Endothelial cell of umbilical vein (primary cell): ENCODE measurements at regions not wholly inside any gene's neighbourhood (a gene's known extent, or its start where the extent isn't known, plus 50 kb on each side); places are given as distances from the start of the nearest gene placed in this dataset.
A peak's percentile ranks its signal among the peaks of the same experiment; 100 is the strongest.

ENCODE experiments used
- BruUV-seq: library from RNA; stranded (reverse); fragments of 400-500 nt; replicated peaks from 2 replicates; lab custom pipeline; 2021; lab: Mats Ljungman, UMichigan
- CTCF ChIA-PET: fragments of 300-600, 350-600 bp; sonication (Branson Sonifier 250); formaldehyde crosslinking; loops from one replicate; lab custom pipeline; 2021; ENCODE audit warnings: antibody characterized with exemption, inconsistent platforms; lab: Charles Lee
- POLR2A ChIA-PET: fragments of 300-600, 350-600 bp; sonication (Branson Sonifier 250); formaldehyde crosslinking; loops from one replicate; lab custom pipeline; 2021; ENCODE audit warnings: antibody characterized with exemption, inconsistent platforms; lab: Charles Lee
- DNase-seq: peaks from one replicate; pipeline ENCODE4 v3.0.0-alpha.2; 2011; ENCODE audit warnings: low read depth, low spot score
- FAIRE-seq: peaks from 2 replicates; lab custom pipeline; 2011; peaks lifted over from hg19 to GRCh38; lab: Jason Lieb, UNC
- H2AFZ ChIP-seq: 2 replicates; pipeline ENCODE4 v1.6.0; 2012; ENCODE audit warnings: low read depth, low read length, control low read depth, inconsistent platforms
- H3K27ac ChIP-seq: 2 replicates; pipeline ENCODE4 v1.5.1; 2011; ENCODE audit warnings: low read depth, mild to moderate bottlenecking, control low read depth, low read length, moderate library complexity; ENCODE audit not compliant: insufficient read depth
- H3K27me3 ChIP-seq, 2 experiments: 2 replicates each; pipeline versions ENCODE4 v1.6.0 to v1.6.1; 2011; ENCODE audit warnings: low read length in 2 of 2, mixed read lengths in 1 of 2; ENCODE audit not compliant: control insufficient read depth in 2 of 2, insufficient read depth in 2 of 2
- H3K36me3 ChIP-seq, 2 experiments: 2 replicates in 1 of 2; 3 replicates in 1 of 2; pipeline ENCODE4 v1.5.1; 2011; ENCODE audit warnings: low read length in 2 of 2, mild to moderate bottlenecking in 1 of 2, moderate library complexity in 1 of 2; ENCODE audit not compliant: control insufficient read depth in 2 of 2, insufficient read depth in 2 of 2; ENCODE audit errors: extremely low read depth in 1 of 2
- H3K4me1 ChIP-seq: 3 replicates; pipeline ENCODE4 v1.5.1; 2011; ENCODE audit warnings: mild to moderate bottlenecking, low read length; ENCODE audit not compliant: control insufficient read depth, insufficient read depth; ENCODE audit errors: extremely low read depth
- H3K4me2 ChIP-seq: 2 replicates; pipeline ENCODE4 v1.6.1; 2011; ENCODE audit warnings: low read length, control low read depth, mixed read lengths; ENCODE audit not compliant: insufficient read depth
- H3K4me3 ChIP-seq, 3 experiments: fragments of 200-600 bp in 1 of 3; sonication (generic), shearing (Covaris generic) in 1 of 3; replicated peaks in 1 of 3; 2 replicates each; pipeline ENCODE4 v1.5.1; 2011 to 2016; ENCODE audit warnings: control low read depth in 3 of 3, low read length in 3 of 3, mild to moderate bottlenecking in 2 of 3, inconsistent platforms in 1 of 3, low read depth in 1 of 3, moderate library complexity in 1 of 3; ENCODE audit not compliant: insufficient read depth in 1 of 3
- H3K79me2 ChIP-seq: 2 replicates; pipeline ENCODE4 v1.6.0; 2012; ENCODE audit warnings: low read length, inconsistent platforms; ENCODE audit not compliant: control insufficient read depth, insufficient read depth
- H3K9ac ChIP-seq: replicated peaks from 2 replicates; pipeline ENCODE3; 2011; ENCODE audit warnings: low read length, control low read depth; ENCODE audit not compliant: insufficient read depth; ENCODE audit errors: extremely low read depth
- H3K9me1 ChIP-seq: replicated peaks from 3 replicates; pipeline ENCODE4 v1.6.0; 2011; ENCODE audit warnings: mild to moderate bottlenecking, low read length; ENCODE audit not compliant: control insufficient read depth, insufficient read depth; ENCODE audit errors: extremely low read depth
- H3K9me3 ChIP-seq: replicated peaks from 2 replicates; pipeline ENCODE4 v1.5.1; 2012; ENCODE audit warnings: low read length, inconsistent platforms; ENCODE audit not compliant: control insufficient read depth, insufficient read depth
- H4K20me1 ChIP-seq: replicated peaks from 2 replicates; pipeline ENCODE3; 2011; ENCODE audit warnings: mild to moderate bottlenecking, low read length; ENCODE audit not compliant: control insufficient read depth, insufficient read depth; ENCODE audit errors: extremely low read depth
- FOS ChIP-seq: IDR thresholded peaks from 2 replicates; pipeline ENCODE4 v1.6.1; 2011; ENCODE audit warnings: mild to moderate bottlenecking, low read length, moderate library complexity, borderline replicate concordance; ENCODE audit not compliant: insufficient read depth
- GATA2 ChIP-seq: IDR thresholded peaks from 2 replicates; pipeline ENCODE4 v1.7.0; 2011; ENCODE audit warnings: low read depth, mild to moderate bottlenecking, moderate library complexity, mixed read lengths, low read length; ENCODE audit not compliant: insufficient read length, insufficient read depth
- JUN ChIP-seq: IDR thresholded peaks from 2 replicates; pipeline ENCODE4 v1.6.1; 2011; ENCODE audit warnings: borderline replicate concordance, low read depth; ENCODE audit not compliant: insufficient read length, insufficient read depth
- MYC ChIP-seq: IDR thresholded peaks from one replicate; pipeline ENCODE4 v1.6.1; 2011; ENCODE audit warnings: mild to moderate bottlenecking, low read depth, low read length
- POLR2A ChIP-seq: IDR thresholded peaks from 2 replicates; pipeline ENCODE4 v1.6.1; 2012; ENCODE audit warnings: low read depth, mild to moderate bottlenecking, control low read depth, low read length
- POLR2AphosphoS5 ChIP-seq: IDR thresholded peaks from 2 replicates; pipeline ENCODE4 v1.6.1; 2012; ENCODE audit warnings: low read depth, mild to moderate bottlenecking, control low read depth, low read length, moderate library complexity; ENCODE audit not compliant: insufficient read depth
- dilution Hi-C: fragments of 300-500 bp; cut with MboI; formaldehyde crosslinking; loops from one replicate; pipeline ENCODE4 v1.15.0; 2019; ENCODE audit warnings: low sequenced_read_pairs; ENCODE audit not compliant: extremely low pct_ligation_motif_present
- intact Hi-C: fragments of 100-400 bp; cut with micrococcal nuclease; formaldehyde crosslinking; loops from one replicate; pipeline ENCODE4 v1.10.0; 2022
- TF ChIP-seq, protein P1 (sequence below): IDR thresholded peaks from 2 replicates; pipeline ENCODE4 v1.6.1; 2011; ENCODE audit not compliant: insufficient read depth, insufficient read length
- TF ChIP-seq, protein P2 (sequence below), 2 donors: IDR thresholded peaks; 1 replicate in 1 of 2; 2 replicates in 1 of 2; pipeline ENCODE4 v1.5.1; 2011; ENCODE audit warnings: low read length in 2 of 2, mild to moderate bottlenecking in 2 of 2, moderate library complexity in 2 of 2, control low read depth in 1 of 2, inconsistent platforms in 1 of 2, low read depth in 1 of 2; ENCODE audit not compliant: insufficient read depth in 1 of 2; ENCODE audit errors: extremely low read depth in 1 of 2

DNA sequence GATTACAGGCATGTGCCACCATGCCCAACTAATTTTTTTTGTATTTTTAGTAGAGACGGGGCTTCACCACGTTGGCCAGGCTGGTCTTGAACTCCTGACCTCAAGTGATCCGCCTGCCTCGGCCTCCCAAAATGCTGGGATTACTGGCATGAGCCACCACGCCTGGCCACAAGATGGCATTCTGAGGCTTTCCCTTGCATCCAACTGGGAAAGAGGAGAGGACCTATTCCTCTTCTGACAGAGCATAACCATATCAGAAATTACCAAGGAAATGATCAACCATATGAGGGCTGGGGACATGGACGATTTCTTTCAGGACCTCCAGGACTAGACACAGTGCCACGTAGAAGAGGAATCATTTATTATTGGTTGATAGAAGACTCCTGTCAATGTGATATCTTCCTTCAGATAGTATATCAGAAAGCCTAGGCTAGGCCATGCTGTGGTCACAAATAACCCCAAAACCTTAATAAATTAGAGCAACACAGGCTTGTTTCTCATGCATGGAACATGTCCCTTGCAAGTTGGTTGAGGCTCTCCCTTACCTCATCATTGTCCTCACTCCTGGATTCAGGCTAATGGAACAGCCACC is 372.3 kb upstream of the IL12A start:
- FAIRE-seq (no peak), DNase-seq (peak; percentile 60)
- Histone ChIP-seq H4K20me1 (no peaks in the 10 kb centered on the region), H3K9me1 (no peaks in the 10 kb centered on the region), H3K4me1 (peaks cover 18% of the 10 kb centered on the region), H3K4me3 (no peak overlapping the region), H3K79me2 (no peaks in the 10 kb centered on the region), H3K4me2 (no peak overlapping the region), H3K9me3 (no peaks in the 10 kb centered on the region), H3K36me3 (no peaks in the 10 kb centered on the region), H3K27ac (no peak overlapping the region), H2AFZ (no peak overlapping the region), H3K9ac (no peak overlapping the region), H3K27me3 (no peaks in the 10 kb centered on the region)
- ChIA-PET CTCF (interaction anchor here (0.7 to 3.0 kb wide), 5 partner anchors 9 to 390 kb away, joined by 3 to 40 read pairs (median 7); no protein-coding TSS in a partner anchor), POLR2A (no interaction called here)
- no TSS peak for BruUV-seq
- intact Hi-C loops (loop anchor here (1.0 to 10.0 kb wide), 6 partner anchors 116 to 390 kb away; no protein-coding TSS in a partner anchor), dilution Hi-C loops (no loop called here)
- TF ChIP-seq GATA2 (no peak), MYC (no peak), JUN (no peak), POLR2A (no peak), POLR2AphosphoS5 (no peak), FOS (no peak)
- TF ChIP-seq, protein P1, sequence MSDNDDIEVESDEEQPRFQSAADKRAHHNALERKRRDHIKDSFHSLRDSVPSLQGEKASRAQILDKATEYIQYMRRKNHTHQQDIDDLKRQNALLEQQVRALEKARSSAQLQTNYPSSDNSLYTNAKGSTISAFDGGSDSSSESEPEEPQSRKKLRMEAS = no peak
- TF ChIP-seq, protein P2, sequence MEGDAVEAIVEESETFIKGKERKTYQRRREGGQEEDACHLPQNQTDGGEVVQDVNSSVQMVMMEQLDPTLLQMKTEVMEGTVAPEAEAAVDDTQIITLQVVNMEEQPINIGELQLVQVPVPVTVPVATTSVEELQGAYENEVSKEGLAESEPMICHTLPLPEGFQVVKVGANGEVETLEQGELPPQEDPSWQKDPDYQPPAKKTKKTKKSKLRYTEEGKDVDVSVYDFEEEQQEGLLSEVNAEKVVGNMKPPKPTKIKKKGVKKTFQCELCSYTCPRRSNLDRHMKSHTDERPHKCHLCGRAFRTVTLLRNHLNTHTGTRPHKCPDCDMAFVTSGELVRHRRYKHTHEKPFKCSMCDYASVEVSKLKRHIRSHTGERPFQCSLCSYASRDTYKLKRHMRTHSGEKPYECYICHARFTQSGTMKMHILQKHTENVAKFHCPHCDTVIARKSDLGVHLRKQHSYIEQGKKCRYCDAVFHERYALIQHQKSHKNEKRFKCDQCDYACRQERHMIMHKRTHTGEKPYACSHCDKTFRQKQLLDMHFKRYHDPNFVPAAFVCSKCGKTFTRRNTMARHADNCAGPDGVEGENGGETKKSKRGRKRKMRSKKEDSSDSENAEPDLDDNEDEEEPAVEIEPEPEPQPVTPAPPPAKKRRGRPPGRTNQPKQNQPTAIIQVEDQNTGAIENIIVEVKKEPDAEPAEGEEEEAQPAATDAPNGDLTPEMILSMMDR (IDR thresholded peaks at IDR 0.05; ENCODE audit: extremely low read depth in 1 of 2, insufficient read depth in 1 of 2, low read depth in 1 of 2, low read length in 2 of 2) = peak; percentile 38 to 64
